SK-N-MC (cell line): ENCODE measurements at regions not wholly inside any gene's neighbourhood (a gene's known extent, or its start where the extent isn't known, plus 50 kb on each side); places are given as distances from the start of the nearest gene placed in this dataset.

Source experiments
- EZH2 ChIP-seq: fragments of 200-600 bp; sonication (generic); IDR thresholded peaks from one replicate; pipeline ENCODE4 v1.6.1; 2017; ENCODE audit warnings: antibody characterized with exemption
- POLR2AphosphoS5 ChIP-seq: IDR thresholded peaks from 2 replicates; pipeline ENCODE4 v1.6.1; 2012; ENCODE audit warnings: mild to moderate bottlenecking, low read depth, low read length, borderline replicate concordance

DNA sequence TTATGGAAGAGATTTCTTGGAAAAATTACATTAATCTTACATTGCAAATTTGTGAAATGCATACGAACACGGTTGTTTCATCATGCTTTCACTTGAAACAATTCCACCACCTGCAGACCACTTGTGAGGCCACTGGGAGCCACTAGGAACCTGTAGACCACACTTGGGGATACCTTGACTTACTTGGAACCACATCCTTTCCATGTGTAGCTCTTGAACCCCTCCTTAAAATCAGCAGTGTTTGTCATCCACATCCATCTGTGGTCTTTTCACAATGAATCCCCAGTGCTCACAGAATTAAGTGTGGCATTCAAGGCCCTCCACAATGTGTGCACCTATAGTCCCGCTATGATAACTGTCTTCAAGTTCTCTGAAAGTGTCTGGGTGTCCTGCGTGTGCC is 350.9 kb downstream of the MYCN start:
- no peak for TF ChIP-seq EZH2
- TF ChIP-seq POLR2AphosphoS5, result no peak
